ENCODE measurements at regions not wholly inside any gene's neighbourhood (a gene's known extent, or its start where the extent isn't known, plus 50 kb on each side); places are given as distances from the start of the nearest gene placed in this dataset.

DNA sequence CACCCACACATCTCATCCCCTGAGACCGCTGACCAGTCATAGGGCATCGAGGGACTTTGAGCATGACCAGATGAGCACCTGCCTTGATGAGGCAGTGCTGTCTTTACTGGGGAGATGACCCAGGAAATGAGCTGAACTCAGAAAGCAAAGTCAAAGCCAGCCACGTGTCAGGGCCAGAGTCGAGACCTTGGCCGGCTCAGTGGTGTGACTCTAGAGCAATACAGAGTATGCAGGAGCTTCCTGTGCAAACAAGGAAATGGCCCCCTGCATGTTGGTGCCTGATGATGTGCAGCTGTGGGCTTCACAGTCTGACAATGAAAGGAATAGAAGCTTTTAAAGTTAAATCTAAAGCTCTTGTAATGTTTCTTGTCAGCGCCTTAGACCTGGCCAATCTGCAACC is 332.9 kb downstream of the PCNX1 start:
- Histone ChIP-seq H3K4me3 (ENCODE audit: low read depth, low read length) (no peak overlapping the region), H3K79me2 (ENCODE audit: control insufficient read depth, insufficient read depth, low read length, unreplicated experiment) (no peaks in the 10 kb centered on the region), H2AFZ (ENCODE audit: low read length, unreplicated experiment) (no peak overlapping the region), H3K36me3 (ENCODE audit: insufficient read depth, low read length) (no peaks in the 10 kb centered on the region), H3K27ac (ENCODE audit: low read depth, low read length) (no peak overlapping the region), H3K27me3 (ENCODE audit: insufficient read depth, low read length) (no peaks in the 10 kb centered on the region), H3K4me1 (ENCODE audit: control insufficient read depth, insufficient read depth, low read length, unreplicated experiment) (no peaks in the 10 kb centered on the region)

DNA sequence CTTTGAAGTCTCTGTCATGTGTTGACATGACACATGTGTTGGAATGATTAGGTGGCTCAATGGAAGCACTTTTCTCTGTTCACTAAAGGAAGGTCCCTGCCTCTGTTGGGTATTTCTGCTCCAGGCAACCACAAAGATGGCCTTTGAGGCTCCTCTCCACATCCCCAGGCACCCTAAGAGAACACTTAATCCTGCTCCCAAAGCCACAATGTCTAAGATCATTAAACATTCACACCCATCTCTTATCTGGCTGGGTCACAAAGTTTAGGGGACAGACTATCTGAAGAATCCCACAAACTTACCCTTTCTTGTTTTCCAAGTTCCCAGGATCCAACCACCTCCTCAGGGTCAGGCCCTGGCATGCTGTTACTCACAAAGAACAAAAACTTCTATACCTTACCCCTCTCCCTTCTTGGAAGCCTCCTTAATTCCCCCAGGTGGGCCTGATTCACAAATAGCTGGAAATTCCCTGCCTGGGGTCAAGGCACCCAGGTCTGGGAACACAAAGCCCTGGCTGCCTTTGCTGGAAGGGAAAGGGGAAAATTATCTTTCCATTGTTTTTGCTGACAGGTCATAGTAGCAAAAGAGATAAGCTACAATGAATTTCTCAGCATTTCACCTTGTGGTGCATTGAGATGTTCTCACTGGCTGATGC is 333.7 kb downstream of the PCNX1 start:
- Histone ChIP-seq H2AFZ (ENCODE audit: low read length, unreplicated experiment) (no peak overlapping the region), H3K4me3 (ENCODE audit: low read depth, low read length) (no peak overlapping the region), H3K27ac (ENCODE audit: low read depth, low read length) (no peak overlapping the region), H3K36me3 (ENCODE audit: insufficient read depth, low read length) (no peaks in the 10 kb centered on the region), H3K4me1 (ENCODE audit: control insufficient read depth, insufficient read depth, low read length, unreplicated experiment) (no peaks in the 10 kb centered on the region), H3K79me2 (ENCODE audit: control insufficient read depth, insufficient read depth, low read length, unreplicated experiment) (no peaks in the 10 kb centered on the region), H3K27me3 (ENCODE audit: insufficient read depth, low read length) (no peaks in the 10 kb centered on the region)

DNA sequence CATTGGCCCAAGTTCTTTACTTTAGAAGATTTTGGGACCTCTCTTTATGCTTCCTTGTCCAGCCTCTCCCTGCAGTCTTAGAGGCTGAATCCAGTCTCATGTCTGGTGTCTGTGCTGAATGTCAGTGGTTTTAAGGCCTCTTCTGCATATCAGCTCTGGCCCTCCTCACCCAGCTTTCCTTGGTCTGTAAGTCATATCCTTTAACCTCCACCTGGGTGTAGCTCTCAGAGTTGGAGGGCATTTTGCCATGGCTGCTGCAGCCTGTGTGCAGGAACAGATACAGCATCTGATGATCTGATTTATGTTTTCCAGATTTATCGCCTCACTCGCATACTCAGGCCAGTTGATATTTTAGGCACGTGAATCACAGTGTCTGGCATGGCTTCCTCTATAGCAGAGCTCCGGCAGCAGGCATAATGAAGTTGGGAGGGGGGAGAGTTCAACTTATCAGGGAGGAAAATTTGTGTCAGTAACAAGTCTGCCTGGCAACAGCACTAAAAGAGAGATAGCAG is 335.0 kb downstream of the PCNX1 start:
- Histone ChIP-seq H3K4me3 (ENCODE audit: low read depth, low read length) (no peak overlapping the region), H2AFZ (ENCODE audit: low read length, unreplicated experiment) (no peak overlapping the region), H3K4me1 (ENCODE audit: control insufficient read depth, insufficient read depth, low read length, unreplicated experiment) (no peaks in the 10 kb centered on the region), H3K27me3 (ENCODE audit: insufficient read depth, low read length) (no peaks in the 10 kb centered on the region), H3K27ac (ENCODE audit: low read depth, low read length) (no peak overlapping the region), H3K79me2 (ENCODE audit: control insufficient read depth, insufficient read depth, low read length, unreplicated experiment) (no peaks in the 10 kb centered on the region), H3K36me3 (ENCODE audit: insufficient read depth, low read length) (no peaks in the 10 kb centered on the region)

DNA sequence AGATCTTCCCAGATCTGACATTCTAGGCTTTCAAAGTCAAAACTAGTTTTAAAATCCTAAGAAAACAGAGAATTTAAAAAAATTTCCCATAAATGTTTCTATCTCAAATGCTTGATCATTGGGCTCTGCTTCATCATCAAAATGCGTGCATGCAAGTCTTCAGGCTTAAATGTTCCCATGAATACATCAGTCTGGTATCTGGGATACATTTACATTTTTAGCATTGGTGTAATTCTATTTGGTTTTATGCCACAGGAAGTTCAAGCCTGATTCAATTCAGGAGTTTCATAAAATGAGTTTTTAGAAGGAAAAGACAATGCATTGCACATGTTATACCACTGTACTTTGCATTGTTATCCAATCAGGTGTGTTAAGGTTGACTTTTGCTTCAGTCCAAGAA is 336.4 kb downstream of the PCNX1 start:
- Histone ChIP-seq H3K27me3 (ENCODE audit: insufficient read depth, low read length) (no peaks in the 10 kb centered on the region), H3K79me2 (ENCODE audit: control insufficient read depth, insufficient read depth, low read length, unreplicated experiment) (no peaks in the 10 kb centered on the region), H3K4me3 (ENCODE audit: low read depth, low read length) (no peak overlapping the region), H3K36me3 (ENCODE audit: insufficient read depth, low read length) (no peaks in the 10 kb centered on the region), H3K27ac (ENCODE audit: low read depth, low read length) (no peak overlapping the region), H2AFZ (ENCODE audit: low read length, unreplicated experiment) (no peak overlapping the region), H3K4me1 (ENCODE audit: control insufficient read depth, insufficient read depth, low read length, unreplicated experiment) (no peaks in the 10 kb centered on the region)

DNA sequence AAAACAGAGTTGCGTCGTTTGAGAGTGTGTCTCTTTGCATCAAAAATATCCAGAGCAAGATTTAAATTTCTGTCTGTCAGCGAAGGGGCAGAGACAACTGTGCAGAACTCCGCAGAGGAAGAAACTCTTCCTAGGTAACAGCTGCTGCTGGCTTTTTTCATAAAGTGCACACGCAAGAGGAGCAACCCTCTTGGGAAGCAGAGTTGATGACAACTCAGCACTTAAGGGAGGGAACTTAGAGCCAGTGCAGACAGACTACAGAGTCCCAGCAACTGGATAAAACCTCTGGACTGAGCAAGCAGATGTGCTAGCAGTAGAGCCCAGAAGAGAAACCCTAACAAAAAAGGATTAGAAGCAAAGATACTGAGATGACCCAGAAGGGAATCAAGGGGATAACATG is 337.1 kb downstream of the PCNX1 start:
- no peaks in the 10 kb centered on the region for H3K27me3 ChIP-seq (ENCODE audit: insufficient read depth, low read length)
- H3K4me3 ChIP-seq (ENCODE audit: low read depth, low read length), result no peak overlapping the region
- no peak overlapping the region for H3K27ac ChIP-seq (ENCODE audit: low read depth, low read length)
- no peaks in the 10 kb centered on the region for H3K79me2 ChIP-seq (ENCODE audit: control insufficient read depth, insufficient read depth, low read length, unreplicated experiment)
- H3K4me1 ChIP-seq (ENCODE audit: control insufficient read depth, insufficient read depth, low read length, unreplicated experiment), result no peaks in the 10 kb centered on the region
- H3K36me3 ChIP-seq (ENCODE audit: insufficient read depth, low read length), result no peaks in the 10 kb centered on the region
- H2AFZ ChIP-seq (ENCODE audit: low read length, unreplicated experiment), result no peak overlapping the region

DNA sequence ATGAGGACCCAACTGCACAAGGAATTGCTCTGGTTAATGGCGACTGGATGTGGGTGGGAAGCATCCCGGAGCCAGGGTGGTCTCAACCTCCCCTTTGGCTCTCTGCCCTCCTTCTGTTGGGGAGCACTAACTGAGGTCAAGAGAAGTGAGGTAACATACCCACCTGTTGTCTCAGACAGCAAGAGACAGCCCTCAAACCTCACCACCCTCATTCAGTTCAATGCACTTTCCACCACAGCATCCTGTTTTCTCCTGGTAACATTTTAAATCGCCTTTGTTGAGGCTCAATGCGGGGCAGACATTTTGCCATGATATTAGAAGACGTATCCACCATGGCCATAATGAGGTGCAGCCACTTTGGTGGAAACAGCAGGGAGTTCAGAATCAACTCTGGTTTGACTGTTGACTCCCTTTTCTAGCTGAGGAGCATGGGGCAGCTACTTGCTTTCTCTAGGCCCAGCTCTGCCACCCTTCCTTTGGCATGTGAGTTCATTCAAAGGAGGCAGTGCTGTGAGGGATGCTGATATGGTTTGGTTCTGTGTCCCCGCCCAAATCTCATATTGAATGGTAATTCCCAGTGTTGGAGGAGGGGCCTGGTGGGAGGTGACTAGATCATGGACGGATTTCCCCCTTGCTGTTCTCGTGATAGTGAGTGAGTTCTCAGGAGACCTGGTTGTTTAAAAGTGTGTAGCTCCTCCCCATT is 338.6 kb downstream of the PCNX1 start:
- Histone ChIP-seq H2AFZ (ENCODE audit: low read length, unreplicated experiment) (no peak overlapping the region), H3K4me1 (ENCODE audit: control insufficient read depth, insufficient read depth, low read length, unreplicated experiment) (no peaks in the 10 kb centered on the region), H3K27me3 (ENCODE audit: insufficient read depth, low read length) (no peaks in the 10 kb centered on the region), H3K36me3 (ENCODE audit: insufficient read depth, low read length) (no peaks in the 10 kb centered on the region), H3K4me3 (ENCODE audit: low read depth, low read length) (no peak overlapping the region), H3K79me2 (ENCODE audit: control insufficient read depth, insufficient read depth, low read length, unreplicated experiment) (no peaks in the 10 kb centered on the region), H3K27ac (ENCODE audit: low read depth, low read length) (no peak overlapping the region)

DNA sequence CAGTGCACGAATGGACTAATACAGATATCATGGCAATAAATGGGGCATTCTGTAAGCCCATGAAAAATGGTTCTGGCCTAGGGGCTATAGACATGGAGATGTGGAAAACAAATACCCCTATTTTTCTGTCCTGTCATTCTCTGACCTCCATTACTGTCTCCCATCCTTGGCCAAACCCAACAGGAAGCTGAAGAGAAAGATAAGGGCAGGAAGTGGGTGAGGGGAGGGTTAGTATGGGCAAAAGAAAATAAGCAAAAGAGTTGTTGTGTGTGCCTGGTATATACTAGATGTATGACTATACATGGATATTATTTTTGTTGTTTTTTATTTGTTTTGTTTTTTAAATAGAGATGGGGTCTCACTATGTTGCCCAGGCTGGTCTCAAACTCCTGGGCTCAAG is 339.3 kb downstream of the PCNX1 start:
- H3K4me1 ChIP-seq (ENCODE audit: control insufficient read depth, insufficient read depth, low read length, unreplicated experiment), result no peaks in the 10 kb centered on the region
- no peak overlapping the region for H2AFZ ChIP-seq (ENCODE audit: low read length, unreplicated experiment)

DNA sequence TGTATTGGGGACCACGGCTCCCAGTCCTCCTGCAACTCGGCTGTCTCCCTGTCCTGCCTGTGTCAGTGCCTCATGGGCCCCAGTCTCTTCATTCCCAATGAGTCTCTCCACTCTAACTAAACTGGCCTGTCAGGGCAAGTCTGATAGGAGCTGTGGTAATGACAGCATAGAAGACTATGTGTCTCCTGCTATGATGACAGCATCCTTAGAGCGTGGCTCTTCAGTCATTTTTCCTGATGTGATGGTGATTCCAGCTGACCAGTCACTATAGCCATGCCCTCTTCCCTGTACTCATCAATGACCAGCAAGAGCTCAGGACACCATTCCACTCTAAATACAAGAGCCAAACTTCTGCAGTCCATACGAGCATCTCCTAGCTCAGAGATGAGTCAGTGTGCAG is 339.8 kb downstream of the PCNX1 start:
- H3K4me3 ChIP-seq (ENCODE audit: low read depth, low read length), result no peak overlapping the region
- H3K27ac ChIP-seq (ENCODE audit: low read depth, low read length), result no peak overlapping the region
- no peaks in the 10 kb centered on the region for H3K79me2 ChIP-seq (ENCODE audit: control insufficient read depth, insufficient read depth, low read length, unreplicated experiment)
- no peaks in the 10 kb centered on the region for H3K36me3 ChIP-seq (ENCODE audit: insufficient read depth, low read length)
- H3K27me3 ChIP-seq (ENCODE audit: insufficient read depth, low read length), result no peaks in the 10 kb centered on the region
- no peaks in the 10 kb centered on the region for H3K4me1 ChIP-seq (ENCODE audit: control insufficient read depth, insufficient read depth, low read length, unreplicated experiment)
- no peak overlapping the region for H2AFZ ChIP-seq (ENCODE audit: low read length, unreplicated experiment)

More for the DNA sequence above, 339.3 kb downstream of the PCNX1 start:
- Histone ChIP-seq H3K27me3 (ENCODE audit: insufficient read depth, low read length) (no peaks in the 10 kb centered on the region), H3K36me3 (ENCODE audit: insufficient read depth, low read length) (no peaks in the 10 kb centered on the region), H3K4me3 (ENCODE audit: low read depth, low read length) (no peak overlapping the region), H3K79me2 (ENCODE audit: control insufficient read depth, insufficient read depth, low read length, unreplicated experiment) (no peaks in the 10 kb centered on the region), H3K27ac (ENCODE audit: low read depth, low read length) (no peak overlapping the region)

DNA sequence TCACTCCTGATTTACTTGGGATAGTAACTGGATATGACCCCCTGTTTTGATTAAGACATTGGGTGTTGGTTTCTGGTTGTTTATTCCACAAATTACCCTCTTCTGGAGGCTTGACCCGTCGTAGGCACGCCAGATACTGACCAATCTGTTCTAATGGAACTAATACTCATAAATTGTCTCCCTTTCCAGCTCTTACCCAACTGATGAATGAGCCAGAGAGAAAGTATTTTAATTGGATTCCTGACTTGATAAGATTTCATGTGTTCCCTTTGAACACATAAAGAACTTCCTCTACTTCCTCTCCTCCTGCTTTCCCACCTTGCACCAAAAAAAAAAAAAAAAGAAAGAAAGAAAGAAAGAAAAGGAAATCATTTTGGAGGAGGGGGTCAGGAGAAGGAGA is 340.9 kb downstream of the PCNX1 start:
- Histone ChIP-seq H3K4me3 (ENCODE audit: low read depth, low read length) (no peak overlapping the region), H3K27ac (ENCODE audit: low read depth, low read length) (no peak overlapping the region), H3K79me2 (ENCODE audit: control insufficient read depth, insufficient read depth, low read length, unreplicated experiment) (no peaks in the 10 kb centered on the region), H3K4me1 (ENCODE audit: control insufficient read depth, insufficient read depth, low read length, unreplicated experiment) (no peaks in the 10 kb centered on the region), H2AFZ (ENCODE audit: low read length, unreplicated experiment) (no peak overlapping the region), H3K36me3 (ENCODE audit: insufficient read depth, low read length) (no peaks in the 10 kb centered on the region), H3K27me3 (ENCODE audit: insufficient read depth, low read length) (no peaks in the 10 kb centered on the region)

DNA sequence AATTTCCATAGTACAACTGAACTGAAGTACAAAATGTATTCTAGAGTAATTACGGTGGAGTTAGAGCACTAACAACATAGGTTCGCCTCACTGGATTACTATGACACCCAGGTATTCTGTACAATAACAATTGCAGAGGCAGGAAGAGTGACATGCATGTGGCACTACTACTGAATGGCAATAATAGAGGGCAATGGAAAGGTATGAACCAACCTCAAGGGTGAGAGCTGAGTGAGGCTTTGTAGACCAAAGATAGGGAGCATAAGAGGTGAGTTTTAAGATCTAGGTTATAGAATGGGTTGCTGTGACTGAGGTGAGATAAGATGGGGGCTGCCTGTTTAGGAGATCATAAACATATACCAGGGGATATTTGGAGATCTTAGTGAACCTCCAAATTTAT is 343.1 kb downstream of the PCNX1 start:
- Histone ChIP-seq H3K27ac (ENCODE audit: low read depth, low read length) (no peak overlapping the region), H3K36me3 (ENCODE audit: insufficient read depth, low read length) (no peaks in the 10 kb centered on the region), H3K27me3 (ENCODE audit: insufficient read depth, low read length) (no peaks in the 10 kb centered on the region), H2AFZ (ENCODE audit: low read length, unreplicated experiment) (no peak overlapping the region), H3K4me1 (ENCODE audit: control insufficient read depth, insufficient read depth, low read length, unreplicated experiment) (no peaks in the 10 kb centered on the region), H3K79me2 (ENCODE audit: control insufficient read depth, insufficient read depth, low read length, unreplicated experiment) (no peaks in the 10 kb centered on the region), H3K4me3 (ENCODE audit: low read depth, low read length) (no peak overlapping the region)

DNA sequence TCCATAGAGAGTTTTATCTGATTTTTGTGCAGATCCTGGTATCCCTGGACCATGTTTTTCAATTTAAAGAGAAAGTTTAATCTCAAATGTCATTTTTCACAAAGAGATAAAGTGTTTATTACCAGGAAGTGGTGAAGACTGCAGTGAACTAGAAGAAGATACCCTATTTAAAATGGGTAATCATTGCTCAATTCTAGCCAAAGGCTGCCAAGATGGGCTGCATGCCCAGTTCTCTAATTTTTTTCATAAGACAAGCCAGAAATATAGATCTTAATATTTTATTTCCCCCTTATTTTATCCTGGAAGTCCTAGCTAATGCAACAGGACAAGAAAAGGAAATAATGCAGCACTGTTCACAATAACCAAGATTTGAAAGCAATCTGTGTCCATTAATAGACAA is 343.5 kb downstream of the PCNX1 start:
- Histone ChIP-seq H2AFZ (ENCODE audit: low read length, unreplicated experiment) (no peak overlapping the region), H3K4me1 (ENCODE audit: control insufficient read depth, insufficient read depth, low read length, unreplicated experiment) (no peaks in the 10 kb centered on the region), H3K4me3 (ENCODE audit: low read depth, low read length) (no peak overlapping the region), H3K27me3 (ENCODE audit: insufficient read depth, low read length) (no peaks in the 10 kb centered on the region), H3K27ac (ENCODE audit: low read depth, low read length) (no peak overlapping the region), H3K79me2 (ENCODE audit: control insufficient read depth, insufficient read depth, low read length, unreplicated experiment) (no peaks in the 10 kb centered on the region), H3K36me3 (ENCODE audit: insufficient read depth, low read length) (no peaks in the 10 kb centered on the region)

Data from ACC112 (cell line).